ENCODE measurements at regions not wholly inside any gene's neighbourhood (a gene's known extent, or its start where the extent isn't known, plus 50 kb on each side); places are given as distances from the start of the nearest gene placed in this dataset.

- no peak overlapping the region for H3K4me3 ChIP-seq (ENCODE audit: low read depth, low read length)
- no peak for TF ChIP-seq CTCF (IDR thresholded peaks at IDR 0.05; ENCODE audit: borderline replicate concordance, insufficient read depth, low read depth, low read length)
These were observed 724.2 kb downstream of the GATA3 start for GRCh38 chr10:8778713-8779112.

- H3K4me3 ChIP-seq (ENCODE audit: low read depth, low read length) = no peak overlapping the region
- no peak for TF ChIP-seq CTCF (IDR thresholded peaks at IDR 0.05; ENCODE audit: borderline replicate concordance, insufficient read depth, low read depth, low read length)
These were observed 733.2 kb downstream of the GATA3 start for GRCh38 chr10:8787649-8788048.

- no peak overlapping the region for H3K4me3 ChIP-seq (ENCODE audit: low read depth, low read length)
These were observed 735.9 kb downstream of the GATA3 start for GRCh38 chr10:8790390-8790789.

GRCh38 chr10:8794860-8795259 lies 740.4 kb downstream of the GATA3 start:
- no peak overlapping the region for H3K4me3 ChIP-seq (ENCODE audit: low read depth, low read length)
- no peak for TF ChIP-seq CTCF (IDR thresholded peaks at IDR 0.05; ENCODE audit: borderline replicate concordance, insufficient read depth, low read depth, low read length)

More at GRCh38 chr10:8790390-8790789, 735.9 kb downstream of the GATA3 start:
- no peak for TF ChIP-seq CTCF (IDR thresholded peaks at IDR 0.05; ENCODE audit: borderline replicate concordance, insufficient read depth, low read depth, low read length)

- H3K4me3 ChIP-seq (ENCODE audit: low read depth, low read length) = no peak overlapping the region
- no peak for TF ChIP-seq CTCF (IDR thresholded peaks at IDR 0.05; ENCODE audit: borderline replicate concordance, insufficient read depth, low read depth, low read length)
These were observed 745.9 kb downstream of the GATA3 start for GRCh38 chr10:8800426-8800825.

GRCh38 chr10:8803992-8804391 lies 749.5 kb downstream of the GATA3 start:
- no peak overlapping the region for H3K4me3 ChIP-seq (ENCODE audit: low read depth, low read length)

More at GRCh38 chr10:8803992-8804391, 749.5 kb downstream of the GATA3 start:
- no peak for TF ChIP-seq CTCF (IDR thresholded peaks at IDR 0.05; ENCODE audit: borderline replicate concordance, insufficient read depth, low read depth, low read length)

Data from GM12875 (cell line).